Left ventricle myocardium inferior (tissue), 1 donor: ENCODE measurements at regions not wholly inside any gene's neighbourhood (a gene's known extent, or its start where the extent isn't known, plus 50 kb on each side); places are given as distances from the start of the nearest gene placed in this dataset.

ENCODE experiments used
- DNase-seq: peaks from one replicate; pipeline ENCODE4 v3.0.0-alpha.2; 2020
- H3K27ac ChIP-seq: fragments of 200-600 bp; replicated peaks from 2 replicates; pipeline ENCODE4 v1.8.0; 2021
- H3K27me3 ChIP-seq: fragments of 200-600 bp; 2 replicates; pipeline ENCODE4 v1.8.0; 2021; ENCODE audit warnings: low read depth
- H3K36me3 ChIP-seq: fragments of 200-600 bp; 2 replicates; pipeline ENCODE4 v1.8.0; 2021
- H3K4me1 ChIP-seq: fragments of 200-600 bp; 2 replicates; pipeline ENCODE4 v1.8.0; 2021
- H3K4me3 ChIP-seq: fragments of 200-600 bp; 2 replicates; pipeline ENCODE4 v1.8.0; 2021; ENCODE audit warnings: mild to moderate bottlenecking, moderate library complexity
- H3K9me3 ChIP-seq: fragments of 200-600 bp; replicated peaks from 2 replicates; pipeline ENCODE4 v1.8.0; 2021
- intact Hi-C: fragments of 100-400 bp; cut with micrococcal nuclease; formaldehyde crosslinking; loops from one replicate; pipeline ENCODE4 v1.11.0; 2022
- TF ChIP-seq, protein P1 (sequence below): fragments of 200-600 bp; IDR thresholded peaks from 2 replicates; pipeline ENCODE4 v1.8.0; 2021; ENCODE audit warnings: antibody characterized with exemption, mild to moderate bottlenecking, borderline replicate concordance
- donor health status: DM: no; HTN: yes; CAD: no; lungs with severe emphysema.

DNA sequence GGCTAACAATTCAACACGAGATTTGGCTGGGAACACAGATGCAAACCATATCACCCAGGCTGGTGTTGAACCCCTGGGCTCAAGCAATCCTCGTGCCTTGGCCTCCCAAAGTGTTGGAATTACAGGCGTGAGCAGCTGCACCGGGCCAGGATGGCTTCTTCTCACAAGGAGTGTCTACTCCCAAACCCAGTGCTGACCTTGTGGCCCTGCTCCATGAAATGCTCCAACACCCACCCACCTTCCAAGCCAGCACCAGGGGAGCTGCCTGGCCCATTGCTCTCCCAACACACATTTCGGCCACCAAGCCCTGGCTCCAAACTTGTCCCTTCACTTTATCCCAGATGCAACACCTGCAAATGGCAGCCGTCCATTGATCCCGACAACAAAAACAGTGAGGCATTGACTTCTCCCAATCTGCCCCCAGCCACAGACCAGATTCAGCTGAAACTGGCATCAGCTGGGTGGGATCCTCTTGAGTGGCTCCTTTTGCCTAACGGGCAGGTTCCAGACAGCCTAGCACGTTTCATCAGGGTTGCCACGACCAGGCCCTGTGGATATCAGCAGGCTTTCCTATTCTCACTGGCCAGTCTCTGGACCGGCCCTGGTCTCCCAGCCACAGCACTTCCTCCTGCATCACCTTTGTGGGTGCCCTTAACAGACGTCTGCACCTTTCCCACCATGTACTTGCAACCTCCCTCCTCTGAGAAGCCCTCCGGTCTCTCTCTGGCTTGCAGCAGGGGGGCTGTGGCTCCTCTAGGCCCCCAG is 105.7 kb upstream of the CARD11 start:
- Histone ChIP-seq H3K9me3 (no peaks in the 10 kb centered on the region), H3K4me1 (peaks cover 2% of the 10 kb centered on the region), H3K27me3 (peaks cover 51% of the 10 kb centered on the region), H3K4me3 (no peak overlapping the region), H3K27ac (no peak overlapping the region), H3K36me3 (no peaks in the 10 kb centered on the region)
- TF ChIP-seq, protein P1, sequence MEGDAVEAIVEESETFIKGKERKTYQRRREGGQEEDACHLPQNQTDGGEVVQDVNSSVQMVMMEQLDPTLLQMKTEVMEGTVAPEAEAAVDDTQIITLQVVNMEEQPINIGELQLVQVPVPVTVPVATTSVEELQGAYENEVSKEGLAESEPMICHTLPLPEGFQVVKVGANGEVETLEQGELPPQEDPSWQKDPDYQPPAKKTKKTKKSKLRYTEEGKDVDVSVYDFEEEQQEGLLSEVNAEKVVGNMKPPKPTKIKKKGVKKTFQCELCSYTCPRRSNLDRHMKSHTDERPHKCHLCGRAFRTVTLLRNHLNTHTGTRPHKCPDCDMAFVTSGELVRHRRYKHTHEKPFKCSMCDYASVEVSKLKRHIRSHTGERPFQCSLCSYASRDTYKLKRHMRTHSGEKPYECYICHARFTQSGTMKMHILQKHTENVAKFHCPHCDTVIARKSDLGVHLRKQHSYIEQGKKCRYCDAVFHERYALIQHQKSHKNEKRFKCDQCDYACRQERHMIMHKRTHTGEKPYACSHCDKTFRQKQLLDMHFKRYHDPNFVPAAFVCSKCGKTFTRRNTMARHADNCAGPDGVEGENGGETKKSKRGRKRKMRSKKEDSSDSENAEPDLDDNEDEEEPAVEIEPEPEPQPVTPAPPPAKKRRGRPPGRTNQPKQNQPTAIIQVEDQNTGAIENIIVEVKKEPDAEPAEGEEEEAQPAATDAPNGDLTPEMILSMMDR = no peak
- no peak for DNase-seq
- intact Hi-C loops = no loop called here

GRCh38 chr7:3150027-3150426 is 106.4 kb upstream of the CARD11 start:
- Histone ChIP-seq H3K9me3 (peaks cover 3% of the 10 kb centered on the region), H3K36me3 (no peaks in the 10 kb centered on the region), H3K4me3 (no peak overlapping the region), H3K4me1 (no peaks in the 10 kb centered on the region), H3K27me3 (peaks cover 53% of the 10 kb centered on the region), H3K27ac (no peak overlapping the region)
- no peak for DNase-seq
- TF ChIP-seq, protein P1 = no peak
- intact Hi-C loops = loop anchor here (10.0 kb wide), 1 partner anchor 285 kb away; no protein-coding TSS in a partner anchor

DNA sequence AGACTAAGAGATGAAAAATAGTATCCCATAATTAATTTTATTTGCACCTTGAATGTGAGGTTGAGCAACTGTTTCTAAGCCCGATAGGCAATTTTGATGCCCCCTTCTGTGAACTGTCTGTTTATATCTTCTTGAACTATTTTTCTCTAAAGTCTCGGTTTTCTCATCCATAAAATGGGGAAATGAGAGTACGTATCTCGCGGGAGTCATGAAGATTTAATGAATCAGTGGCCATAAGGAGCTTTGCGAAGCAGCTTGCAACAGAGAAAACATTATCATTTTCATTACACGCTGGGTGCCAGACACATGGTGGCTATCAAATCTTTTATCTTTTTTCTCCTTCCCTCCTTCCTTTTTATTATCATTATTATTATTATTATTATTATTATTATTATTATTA is 108.1 kb upstream of the CARD11 start:
- TF ChIP-seq, protein P1 = no peak
- Histone ChIP-seq H3K4me1 (no peaks in the 10 kb centered on the region), H3K36me3 (no peaks in the 10 kb centered on the region), H3K27me3 (peaks cover 42% of the 10 kb centered on the region), H3K4me3 (no peak overlapping the region), H3K27ac (no peak overlapping the region), H3K9me3 (peaks cover 11% of the 10 kb centered on the region)
- no peak for DNase-seq
- intact Hi-C loops = loop anchor here (10.0 kb wide), 1 partner anchor 287 kb away; no protein-coding TSS in a partner anchor

DNA sequence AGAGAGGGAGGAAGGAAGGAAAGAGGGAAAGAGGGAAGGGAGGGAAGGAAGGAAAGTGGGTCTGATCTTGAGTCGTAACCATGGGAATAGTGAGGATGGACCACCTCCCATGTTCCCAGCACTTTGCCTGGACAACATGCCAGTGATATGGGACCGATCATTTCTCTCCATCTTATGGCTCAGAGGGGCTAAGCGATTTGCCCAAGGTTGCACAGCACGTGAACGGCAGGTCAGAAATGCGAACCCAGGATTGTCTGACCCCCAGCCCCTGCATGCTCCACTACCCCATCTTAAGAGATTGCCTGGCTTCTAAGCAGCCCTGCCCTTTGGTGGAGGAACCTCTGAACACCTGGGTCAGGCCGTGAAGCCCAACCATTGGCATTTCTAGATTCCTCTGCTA is 109.0 kb upstream of the CARD11 start:
- TF ChIP-seq, protein P1 = no peak
- DNase-seq = no peak
- Histone ChIP-seq H3K4me1 (no peaks in the 10 kb centered on the region), H3K36me3 (no peaks in the 10 kb centered on the region), H3K27ac (no peak overlapping the region), H3K9me3 (peaks cover 11% of the 10 kb centered on the region), H3K4me3 (no peak overlapping the region), H3K27me3 (peaks cover 42% of the 10 kb centered on the region)
- intact Hi-C loops = loop anchor here (10.0 kb wide), 1 partner anchor 288 kb away; no protein-coding TSS in a partner anchor

GRCh38 chr7:3153118-3153517 is 109.5 kb upstream of the CARD11 start:
- Histone ChIP-seq H3K27ac (no peak overlapping the region), H3K4me1 (no peaks in the 10 kb centered on the region), H3K36me3 (no peaks in the 10 kb centered on the region), H3K4me3 (no peak overlapping the region), H3K9me3 (peaks cover 11% of the 10 kb centered on the region), H3K27me3 (peaks cover 42% of the 10 kb centered on the region)
- intact Hi-C loops = loop anchor here (10.0 kb wide), 1 partner anchor 288 kb away; no protein-coding TSS in a partner anchor
- TF ChIP-seq, protein P1 = no peak
- no peak for DNase-seq
